Mammary epithelial cell (primary cell): ENCODE measurements at regions not wholly inside any gene's neighbourhood (a gene's known extent, or its start where the extent isn't known, plus 50 kb on each side); places are given as distances from the start of the nearest gene placed in this dataset.
"Not testable (repeated sequence)": the region's sequence is repeated elsewhere in the genome, so short reads cannot be mapped to it uniquely, and the experiment has no call there.

Source experiments
- CTCF ChIP-seq, 2 donors: IDR thresholded peaks in 1 of 2; conservative IDR thresholded peaks in 1 of 2; 2 replicates each; pipeline ENCODE4 v1.5.1; 2011 to 2012; ENCODE audit warnings: inconsistent platforms in 2 of 2, low read length in 2 of 2, mild to moderate bottlenecking in 2 of 2, control low read depth in 1 of 2, low read depth in 1 of 2; ENCODE audit not compliant: insufficient read depth in 1 of 2; ENCODE audit errors: extremely low read depth in 1 of 2
- EZH2 ChIP-seq: IDR thresholded peaks from 2 replicates; pipeline ENCODE4 v1.6.1; 2012; ENCODE audit warnings: low read length, inconsistent platforms, borderline replicate concordance

GRCh38 chr12:41642808-41643207 lies 454.7 kb downstream of the PDZRN4 start:
- not testable (repeated sequence) for TF ChIP-seq CTCF (conservative IDR thresholded peaks at IDR 0.05 in 1 of 2, IDR thresholded peaks at IDR 0.05 in 1 of 2; ENCODE audit: extremely low read depth in 1 of 2, insufficient read depth in 1 of 2, low read depth in 1 of 2, low read length in 2 of 2); EZH2
